ENCODE measurements at regions not wholly inside any gene's neighbourhood (a gene's known extent, or its start where the extent isn't known, plus 50 kb on each side); places are given as distances from the start of the nearest gene placed in this dataset.

DNA sequence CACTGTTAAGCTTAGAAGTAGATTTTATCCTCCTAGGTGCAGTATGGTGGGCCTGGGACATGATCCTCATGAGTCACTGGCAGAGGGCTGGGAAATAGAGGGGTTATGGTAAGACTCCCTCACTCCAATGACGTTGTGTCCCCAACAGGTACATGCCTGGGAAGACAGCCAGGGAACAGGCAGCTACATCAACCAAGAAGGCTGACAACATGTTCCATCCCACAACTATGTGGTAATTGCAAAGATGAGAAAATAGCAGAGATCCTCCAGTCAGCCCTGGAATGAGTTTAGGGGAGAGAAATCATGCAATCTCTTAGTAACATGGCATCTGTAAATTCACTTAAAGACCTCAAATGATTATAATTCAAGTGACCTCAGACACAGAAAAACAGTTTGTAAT, 114.4 kb upstream of the LIFR start:
- Histone ChIP-seq H4K20me1 (ENCODE audit: insufficient read depth, low read length) (no peaks in the 10 kb centered on the region), H3K79me2 (ENCODE audit: insufficient read depth, low read length) (no peaks in the 10 kb centered on the region), H3K36me3 (ENCODE audit: insufficient read depth, low read length) (no peaks in the 10 kb centered on the region), H3K9ac (ENCODE audit: low read length) (no peak overlapping the region), H3K27ac (ENCODE audit: low read depth, low read length) (no peak overlapping the region), H3K9me3 (ENCODE audit: insufficient read depth, low read depth, low read length) (no peaks in the 10 kb centered on the region), H3K4me2 (ENCODE audit: low read length) (no peak overlapping the region), H3K27me3 (ENCODE audit: insufficient read depth, low read length) (no peaks in the 10 kb centered on the region), H2AFZ (ENCODE audit: low read depth, low read length) (no peak overlapping the region), H3K4me3 (ENCODE audit: insufficient read depth, low read depth, low read length) (no peak overlapping the region), H3K4me1 (ENCODE audit: insufficient read depth, low read length) (peaks cover 8% of the 10 kb centered on the region)
- Mint-ChIP-seq H3K27ac (ENCODE audit: unreplicated experiment) (no peak overlapping the region), H3K9me3 (ENCODE audit: unreplicated experiment) (no peaks in the 10 kb centered on the region), H3K4me1 (ENCODE audit: low read depth, unreplicated experiment) (peaks cover 12% of the 10 kb centered on the region), H3K36me3 (ENCODE audit: low read depth, unreplicated experiment) (no peaks in the 10 kb centered on the region), H3K4me3 (ENCODE audit: unreplicated experiment) (no peak overlapping the region), H3K27me3 (ENCODE audit: low read depth, unreplicated experiment) (peaks cover 3% of the 10 kb centered on the region)
- TF ChIP-seq, protein P1, sequence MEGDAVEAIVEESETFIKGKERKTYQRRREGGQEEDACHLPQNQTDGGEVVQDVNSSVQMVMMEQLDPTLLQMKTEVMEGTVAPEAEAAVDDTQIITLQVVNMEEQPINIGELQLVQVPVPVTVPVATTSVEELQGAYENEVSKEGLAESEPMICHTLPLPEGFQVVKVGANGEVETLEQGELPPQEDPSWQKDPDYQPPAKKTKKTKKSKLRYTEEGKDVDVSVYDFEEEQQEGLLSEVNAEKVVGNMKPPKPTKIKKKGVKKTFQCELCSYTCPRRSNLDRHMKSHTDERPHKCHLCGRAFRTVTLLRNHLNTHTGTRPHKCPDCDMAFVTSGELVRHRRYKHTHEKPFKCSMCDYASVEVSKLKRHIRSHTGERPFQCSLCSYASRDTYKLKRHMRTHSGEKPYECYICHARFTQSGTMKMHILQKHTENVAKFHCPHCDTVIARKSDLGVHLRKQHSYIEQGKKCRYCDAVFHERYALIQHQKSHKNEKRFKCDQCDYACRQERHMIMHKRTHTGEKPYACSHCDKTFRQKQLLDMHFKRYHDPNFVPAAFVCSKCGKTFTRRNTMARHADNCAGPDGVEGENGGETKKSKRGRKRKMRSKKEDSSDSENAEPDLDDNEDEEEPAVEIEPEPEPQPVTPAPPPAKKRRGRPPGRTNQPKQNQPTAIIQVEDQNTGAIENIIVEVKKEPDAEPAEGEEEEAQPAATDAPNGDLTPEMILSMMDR (IDR thresholded peaks at IDR 0.05; ENCODE audit: insufficient read depth, low read depth, low read length), result no peak
- no peak for TF ChIP-seq EZH2 (IDR thresholded peaks at IDR 0.05; ENCODE audit: insufficient read depth, low read length)
- DNase-seq (ENCODE audit: low read depth) (peak; percentile 18), FAIRE-seq (no peak)

DNA sequence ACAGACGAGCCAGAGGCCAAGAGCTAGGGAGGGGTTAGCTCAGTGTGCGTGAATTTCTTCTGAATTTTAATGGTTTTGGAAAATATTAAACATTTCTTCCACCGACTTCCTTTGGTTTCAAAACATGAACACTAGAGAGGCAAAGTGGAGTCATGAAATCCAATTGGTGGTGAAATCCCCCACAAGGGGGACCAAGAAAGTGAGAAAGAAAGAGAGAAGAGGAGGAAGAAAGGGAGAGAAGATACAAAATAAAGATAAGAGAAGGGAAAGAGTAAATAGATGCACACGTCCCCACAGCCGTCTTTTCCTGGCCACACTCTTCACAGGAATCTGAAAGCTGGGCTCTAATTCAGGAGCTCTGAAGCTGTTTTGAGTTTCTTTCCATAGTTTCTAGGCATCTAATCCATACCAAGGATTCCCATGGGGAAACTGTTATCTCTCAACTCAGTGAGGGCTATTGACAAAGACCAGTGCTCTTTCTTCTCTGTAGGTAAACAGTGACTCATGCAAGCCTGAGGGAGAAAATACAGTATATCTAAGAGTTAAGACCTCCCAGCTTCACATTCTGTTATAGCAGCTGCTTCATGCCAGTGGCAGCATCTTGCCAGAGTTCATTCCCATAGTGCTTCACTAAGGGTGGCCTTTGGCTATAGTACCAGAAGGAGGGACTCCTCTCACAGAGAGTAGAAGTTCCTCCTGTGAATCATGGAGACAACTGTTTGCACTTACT, 115.8 kb upstream of the LIFR start:
- FAIRE-seq, result no peak
- Histone ChIP-seq H3K27ac (ENCODE audit: low read depth, low read length) (no peak overlapping the region), H3K79me2 (ENCODE audit: insufficient read depth, low read length) (no peaks in the 10 kb centered on the region), H3K27me3 (ENCODE audit: insufficient read depth, low read length) (no peaks in the 10 kb centered on the region), H3K36me3 (ENCODE audit: insufficient read depth, low read length) (no peaks in the 10 kb centered on the region), H4K20me1 (ENCODE audit: insufficient read depth, low read length) (no peaks in the 10 kb centered on the region), H3K9me3 (ENCODE audit: insufficient read depth, low read depth, low read length) (no peaks in the 10 kb centered on the region), H3K4me3 (ENCODE audit: insufficient read depth, low read depth, low read length) (no peak overlapping the region), H3K4me1 (ENCODE audit: insufficient read depth, low read length) (peaks cover 8% of the 10 kb centered on the region), H3K9ac (ENCODE audit: low read length) (no peak overlapping the region), H3K4me2 (ENCODE audit: low read length) (peak overlapping the region; percentile 42), H2AFZ (ENCODE audit: low read depth, low read length) (no peak overlapping the region)
- H3K27ac Mint-ChIP-seq (ENCODE audit: unreplicated experiment), result no peak overlapping the region
- no peaks in the 10 kb centered on the region for H3K9me3 Mint-ChIP-seq (ENCODE audit: unreplicated experiment)
- DNase-seq (ENCODE audit: low read depth), result peak; percentile 43
- TF ChIP-seq EZH2 (IDR thresholded peaks at IDR 0.05; ENCODE audit: insufficient read depth, low read length), result no peak
- TF ChIP-seq, protein P1 (IDR thresholded peaks at IDR 0.05; ENCODE audit: insufficient read depth, low read depth, low read length), result no peak
- no peak overlapping the region for H3K4me3 Mint-ChIP-seq (ENCODE audit: unreplicated experiment)
- H3K27me3 Mint-ChIP-seq (ENCODE audit: low read depth, unreplicated experiment), result no peaks in the 10 kb centered on the region
- H3K4me1 Mint-ChIP-seq (ENCODE audit: low read depth, unreplicated experiment), result peaks cover 12% of the 10 kb centered on the region
- no peaks in the 10 kb centered on the region for H3K36me3 Mint-ChIP-seq (ENCODE audit: low read depth, unreplicated experiment)

DNA sequence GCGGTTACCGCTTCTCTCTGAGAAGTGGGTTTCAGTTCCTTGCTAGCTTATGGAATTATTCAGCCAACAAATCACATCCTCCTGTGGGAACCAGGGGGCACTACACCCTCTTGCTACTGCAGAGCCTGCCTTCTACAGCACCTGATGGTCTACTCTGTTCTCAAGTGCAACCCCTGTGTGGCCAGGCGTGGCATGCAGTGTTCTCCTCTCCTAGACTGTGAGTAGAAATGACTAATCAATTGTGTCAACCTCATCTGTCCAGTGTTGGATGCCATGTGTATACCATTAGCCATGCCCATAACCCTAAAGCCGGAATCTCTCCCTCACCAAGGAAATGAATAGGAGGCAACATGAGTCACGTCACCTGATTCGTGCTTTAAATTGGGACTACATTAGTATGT, 117.2 kb upstream of the LIFR start:
- no peak overlapping the region for H3K27ac ChIP-seq (ENCODE audit: low read depth, low read length)
- no peak overlapping the region for H3K27ac Mint-ChIP-seq (ENCODE audit: unreplicated experiment)
- H3K4me1 Mint-ChIP-seq (ENCODE audit: low read depth, unreplicated experiment), result peaks cover 12% of the 10 kb centered on the region
- H3K79me2 ChIP-seq (ENCODE audit: insufficient read depth, low read length), result no peaks in the 10 kb centered on the region
- H3K4me1 ChIP-seq (ENCODE audit: insufficient read depth, low read length), result peaks cover 8% of the 10 kb centered on the region
- no peaks in the 10 kb centered on the region for H3K9me3 Mint-ChIP-seq (ENCODE audit: unreplicated experiment)
- H3K4me3 ChIP-seq (ENCODE audit: insufficient read depth, low read depth, low read length), result no peak overlapping the region
- H3K27me3 ChIP-seq (ENCODE audit: insufficient read depth, low read length), result no peaks in the 10 kb centered on the region
- H4K20me1 ChIP-seq (ENCODE audit: insufficient read depth, low read length), result no peaks in the 10 kb centered on the region
- H3K4me2 ChIP-seq (ENCODE audit: low read length), result no peak overlapping the region
- FAIRE-seq (no peak), DNase-seq (ENCODE audit: low read depth) (no peak)
- TF ChIP-seq, protein P1 (IDR thresholded peaks at IDR 0.05; ENCODE audit: insufficient read depth, low read depth, low read length), result no peak
- TF ChIP-seq EZH2 (IDR thresholded peaks at IDR 0.05; ENCODE audit: insufficient read depth, low read length), result no peak
- no peak overlapping the region for H3K4me3 Mint-ChIP-seq (ENCODE audit: unreplicated experiment)
- no peaks in the 10 kb centered on the region for H3K9me3 ChIP-seq (ENCODE audit: insufficient read depth, low read depth, low read length)
- no peak overlapping the region for H2AFZ ChIP-seq (ENCODE audit: low read depth, low read length)
- H3K36me3 Mint-ChIP-seq (ENCODE audit: low read depth, unreplicated experiment), result no peaks in the 10 kb centered on the region
- no peaks in the 10 kb centered on the region for H3K27me3 Mint-ChIP-seq (ENCODE audit: low read depth, unreplicated experiment)
- H3K9ac ChIP-seq (ENCODE audit: low read length), result no peak overlapping the region
- H3K36me3 ChIP-seq (ENCODE audit: insufficient read depth, low read length), result no peaks in the 10 kb centered on the region

All from astrocyte (in vitro differentiated cells and primary cell).